ENCODE measurements at regions not wholly inside any gene's neighbourhood (a gene's known extent, or its start where the extent isn't known, plus 50 kb on each side); places are given as distances from the start of the nearest gene placed in this dataset.

DNA sequence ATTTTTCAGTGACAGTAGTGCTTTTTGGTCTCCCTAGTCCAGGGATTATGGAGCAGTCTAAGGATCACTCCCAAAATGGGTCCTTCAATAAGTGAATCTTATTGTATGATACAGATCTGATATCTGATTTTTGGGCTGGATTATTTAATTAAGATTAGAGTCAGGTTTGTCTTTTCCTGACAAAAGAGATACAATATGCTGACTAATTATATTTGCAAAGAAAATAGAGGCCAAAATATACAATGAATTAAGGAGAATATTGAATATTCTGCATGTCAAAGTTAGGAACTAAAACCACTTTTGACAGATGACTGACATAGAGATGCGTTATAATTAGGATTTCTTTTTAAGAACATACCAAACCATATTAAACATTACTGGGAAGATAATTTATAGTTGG, 175.2 kb downstream of the FOXG1 start:
- TF ChIP-seq YY1 (IDR thresholded peaks at IDR 0.05; ENCODE audit: low read depth) (no peak), NFIC (IDR thresholded peaks at IDR 0.05) (no peak), TCF12 (IDR thresholded peaks at IDR 0.05; ENCODE audit: low read depth) (no peak), EP300 (IDR thresholded peaks at IDR 0.05; ENCODE audit: borderline replicate concordance) (no peak), CREB1 (IDR thresholded peaks at IDR 0.05; ENCODE audit: low read depth) (no peak), EGR1 (IDR thresholded peaks at IDR 0.05) (no peak), FOXM1 (IDR thresholded peaks at IDR 0.05; ENCODE audit: borderline replicate concordance, low read depth) (no peak), TEAD4 (IDR thresholded peaks at IDR 0.05) (no peak), RAD21 (IDR thresholded peaks at IDR 0.05; ENCODE audit: low read depth) (no peak), CEBPB (IDR thresholded peaks at IDR 0.05) (no peak), TAF1 (IDR thresholded peaks at IDR 0.05; ENCODE audit: low read depth) (no peak), ZBTB7A (IDR thresholded peaks at IDR 0.05; ENCODE audit: low read depth) (no peak)
- TF ChIP-seq, protein P1, sequence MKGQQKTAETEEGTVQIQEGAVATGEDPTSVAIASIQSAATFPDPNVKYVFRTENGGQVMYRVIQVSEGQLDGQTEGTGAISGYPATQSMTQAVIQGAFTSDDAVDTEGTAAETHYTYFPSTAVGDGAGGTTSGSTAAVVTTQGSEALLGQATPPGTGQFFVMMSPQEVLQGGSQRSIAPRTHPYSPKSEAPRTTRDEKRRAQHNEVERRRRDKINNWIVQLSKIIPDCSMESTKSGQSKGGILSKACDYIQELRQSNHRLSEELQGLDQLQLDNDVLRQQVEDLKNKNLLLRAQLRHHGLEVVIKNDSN (IDR thresholded peaks at IDR 0.05): no peak
- TF ChIP-seq, protein P2, sequence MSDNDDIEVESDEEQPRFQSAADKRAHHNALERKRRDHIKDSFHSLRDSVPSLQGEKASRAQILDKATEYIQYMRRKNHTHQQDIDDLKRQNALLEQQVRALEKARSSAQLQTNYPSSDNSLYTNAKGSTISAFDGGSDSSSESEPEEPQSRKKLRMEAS (IDR thresholded peaks at IDR 0.05): no peak
- TF ChIP-seq, protein P3, sequence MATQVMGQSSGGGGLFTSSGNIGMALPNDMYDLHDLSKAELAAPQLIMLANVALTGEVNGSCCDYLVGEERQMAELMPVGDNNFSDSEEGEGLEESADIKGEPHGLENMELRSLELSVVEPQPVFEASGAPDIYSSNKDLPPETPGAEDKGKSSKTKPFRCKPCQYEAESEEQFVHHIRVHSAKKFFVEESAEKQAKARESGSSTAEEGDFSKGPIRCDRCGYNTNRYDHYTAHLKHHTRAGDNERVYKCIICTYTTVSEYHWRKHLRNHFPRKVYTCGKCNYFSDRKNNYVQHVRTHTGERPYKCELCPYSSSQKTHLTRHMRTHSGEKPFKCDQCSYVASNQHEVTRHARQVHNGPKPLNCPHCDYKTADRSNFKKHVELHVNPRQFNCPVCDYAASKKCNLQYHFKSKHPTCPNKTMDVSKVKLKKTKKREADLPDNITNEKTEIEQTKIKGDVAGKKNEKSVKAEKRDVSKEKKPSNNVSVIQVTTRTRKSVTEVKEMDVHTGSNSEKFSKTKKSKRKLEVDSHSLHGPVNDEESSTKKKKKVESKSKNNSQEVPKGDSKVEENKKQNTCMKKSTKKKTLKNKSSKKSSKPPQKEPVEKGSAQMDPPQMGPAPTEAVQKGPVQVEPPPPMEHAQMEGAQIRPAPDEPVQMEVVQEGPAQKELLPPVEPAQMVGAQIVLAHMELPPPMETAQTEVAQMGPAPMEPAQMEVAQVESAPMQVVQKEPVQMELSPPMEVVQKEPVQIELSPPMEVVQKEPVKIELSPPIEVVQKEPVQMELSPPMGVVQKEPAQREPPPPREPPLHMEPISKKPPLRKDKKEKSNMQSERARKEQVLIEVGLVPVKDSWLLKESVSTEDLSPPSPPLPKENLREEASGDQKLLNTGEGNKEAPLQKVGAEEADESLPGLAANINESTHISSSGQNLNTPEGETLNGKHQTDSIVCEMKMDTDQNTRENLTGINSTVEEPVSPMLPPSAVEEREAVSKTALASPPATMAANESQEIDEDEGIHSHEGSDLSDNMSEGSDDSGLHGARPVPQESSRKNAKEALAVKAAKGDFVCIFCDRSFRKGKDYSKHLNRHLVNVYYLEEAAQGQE (IDR thresholded peaks at IDR 0.05; ENCODE audit: low read depth): no peak

DNA sequence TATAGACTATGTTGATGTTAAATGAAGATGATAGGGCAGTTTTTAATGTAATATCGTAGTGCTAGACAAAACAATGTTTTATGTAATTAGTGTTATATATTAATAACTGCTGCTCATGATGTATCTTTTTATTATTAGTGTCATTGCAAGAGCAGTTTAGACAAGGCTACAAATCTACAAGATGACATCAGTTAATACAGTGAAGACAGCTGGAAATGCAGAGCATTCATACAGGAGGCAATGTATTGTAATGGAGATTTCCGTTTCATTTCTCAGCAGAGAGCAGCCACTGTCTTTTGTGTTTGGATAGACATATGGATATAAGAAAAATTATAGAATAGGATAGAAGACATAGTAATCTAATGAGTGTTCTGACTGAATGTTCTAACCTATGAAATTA, 178.0 kb downstream of the FOXG1 start:
- TF ChIP-seq YY1 (IDR thresholded peaks at IDR 0.05; ENCODE audit: low read depth) (no peak), EGR1 (IDR thresholded peaks at IDR 0.05) (no peak), CREB1 (IDR thresholded peaks at IDR 0.05; ENCODE audit: low read depth) (no peak), RAD21 (IDR thresholded peaks at IDR 0.05; ENCODE audit: low read depth) (no peak), ZBTB7A (IDR thresholded peaks at IDR 0.05; ENCODE audit: low read depth) (no peak), CEBPB (IDR thresholded peaks at IDR 0.05) (no peak)
- TF ChIP-seq, protein P3 (IDR thresholded peaks at IDR 0.05; ENCODE audit: low read depth): no peak
- TF ChIP-seq, protein P2 (IDR thresholded peaks at IDR 0.05): no peak

DNA sequence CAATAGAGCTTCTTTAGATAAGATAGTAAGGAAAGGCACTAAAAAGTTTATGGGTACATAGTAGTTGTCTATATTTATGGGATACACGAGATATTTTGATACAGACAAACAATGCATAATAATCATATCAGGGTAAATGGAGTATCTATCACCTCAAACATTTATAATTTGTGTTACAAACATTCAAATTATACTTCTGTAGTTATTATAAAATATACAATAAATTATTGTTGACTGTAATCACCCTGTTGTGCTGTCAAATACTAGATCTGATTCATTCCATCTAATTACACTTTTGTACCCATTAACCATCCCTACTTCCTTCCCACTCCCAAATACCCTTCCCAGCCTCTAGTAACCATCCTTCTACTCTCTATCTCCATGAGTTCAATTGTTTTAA, 179.7 kb downstream of the FOXG1 start:
- TF ChIP-seq CEBPB (IDR thresholded peaks at IDR 0.05) (no peak), YY1 (IDR thresholded peaks at IDR 0.05; ENCODE audit: low read depth) (no peak), CREB1 (IDR thresholded peaks at IDR 0.05; ENCODE audit: low read depth) (no peak), EP300 (IDR thresholded peaks at IDR 0.05; ENCODE audit: borderline replicate concordance) (no peak), TAF1 (IDR thresholded peaks at IDR 0.05; ENCODE audit: low read depth) (no peak), ZBTB7A (IDR thresholded peaks at IDR 0.05; ENCODE audit: low read depth) (no peak), EGR1 (IDR thresholded peaks at IDR 0.05) (no peak), TEAD4 (IDR thresholded peaks at IDR 0.05) (no peak)
- TF ChIP-seq, protein P3 (IDR thresholded peaks at IDR 0.05; ENCODE audit: low read depth): no peak

DNA sequence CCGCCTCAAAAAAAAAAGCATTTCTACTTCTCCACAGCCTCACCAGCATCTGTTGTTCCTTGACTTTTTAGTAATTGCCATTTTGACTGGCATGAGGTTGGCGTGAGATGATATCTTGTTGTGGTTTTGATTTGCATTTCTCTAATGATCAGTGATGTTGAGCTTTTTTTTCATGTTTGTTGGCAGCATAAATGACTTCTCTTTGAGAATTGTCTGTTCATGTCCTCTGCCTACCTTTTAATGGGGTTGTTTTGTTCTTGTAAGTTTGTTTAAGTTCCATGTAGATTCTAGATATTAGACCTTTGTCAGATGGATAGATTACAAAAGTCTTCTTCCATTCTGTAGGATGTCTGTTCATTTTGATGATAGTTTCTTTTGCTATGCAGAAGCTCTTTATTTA, 182.9 kb downstream of the FOXG1 start:
- TF ChIP-seq TCF12 (IDR thresholded peaks at IDR 0.05; ENCODE audit: low read depth) (no peak), CREB1 (IDR thresholded peaks at IDR 0.05; ENCODE audit: low read depth) (no peak), NFIC (IDR thresholded peaks at IDR 0.05) (no peak), TAF1 (IDR thresholded peaks at IDR 0.05; ENCODE audit: low read depth) (no peak), YY1 (IDR thresholded peaks at IDR 0.05; ENCODE audit: low read depth) (no peak), ZBTB7A (IDR thresholded peaks at IDR 0.05; ENCODE audit: low read depth) (no peak), FOXM1 (IDR thresholded peaks at IDR 0.05; ENCODE audit: borderline replicate concordance, low read depth) (no peak), EGR1 (IDR thresholded peaks at IDR 0.05) (no peak)
- TF ChIP-seq, protein P2 (IDR thresholded peaks at IDR 0.05): no peak

DNA sequence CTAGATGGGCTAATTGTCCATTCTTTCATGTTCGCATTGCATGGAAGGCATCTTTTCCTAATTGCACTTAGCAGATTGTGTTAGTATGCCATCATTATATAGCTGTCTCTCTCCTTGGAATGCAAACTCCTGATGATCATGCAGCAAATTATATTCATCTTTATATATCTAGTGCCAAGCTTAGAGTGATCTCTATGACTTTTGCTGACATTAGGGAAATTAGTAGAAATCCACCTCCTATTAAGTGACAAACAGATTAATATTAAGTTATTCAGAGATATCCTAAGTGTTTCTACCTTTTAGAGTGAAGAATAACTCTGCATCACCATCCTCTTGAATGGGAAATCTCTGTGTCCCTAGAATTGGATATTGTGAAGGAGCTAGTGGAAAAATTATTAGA, 185.6 kb downstream of the FOXG1 start:
- TF ChIP-seq YY1 (IDR thresholded peaks at IDR 0.05; ENCODE audit: low read depth) (no peak), ZBTB7A (IDR thresholded peaks at IDR 0.05; ENCODE audit: low read depth) (no peak), TAF1 (IDR thresholded peaks at IDR 0.05; ENCODE audit: low read depth) (no peak), FOXM1 (IDR thresholded peaks at IDR 0.05; ENCODE audit: borderline replicate concordance, low read depth) (no peak), EP300 (IDR thresholded peaks at IDR 0.05; ENCODE audit: borderline replicate concordance) (no peak), TCF12 (IDR thresholded peaks at IDR 0.05; ENCODE audit: low read depth) (no peak), EGR1 (IDR thresholded peaks at IDR 0.05) (no peak), RAD21 (IDR thresholded peaks at IDR 0.05; ENCODE audit: low read depth) (no peak), NFIC (IDR thresholded peaks at IDR 0.05) (no peak), CREB1 (IDR thresholded peaks at IDR 0.05; ENCODE audit: low read depth) (no peak), TEAD4 (IDR thresholded peaks at IDR 0.05) (no peak), CEBPB (IDR thresholded peaks at IDR 0.05) (no peak)
- TF ChIP-seq, protein P1 (IDR thresholded peaks at IDR 0.05): no peak
- TF ChIP-seq, protein P2 (IDR thresholded peaks at IDR 0.05): no peak
- TF ChIP-seq, protein P3 (IDR thresholded peaks at IDR 0.05; ENCODE audit: low read depth): no peak
